ENCODE measurements at regions not wholly inside any gene's neighbourhood (a gene's known extent, or its start where the extent isn't known, plus 50 kb on each side); places are given as distances from the start of the nearest gene placed in this dataset.
A peak's percentile ranks its signal among the peaks of the same experiment; 100 is the strongest.
"Not testable (repeated sequence)": the region's sequence is repeated elsewhere in the genome, so short reads cannot be mapped to it uniquely, and the experiment has no call there.

- DNase-seq, result no peak
These were observed 405.4 kb upstream of the TECRL start for GRCh38 chr4:64814616-64815015.

- no peak for DNase-seq
These were observed 398.6 kb upstream of the TECRL start for GRCh38 chr4:64807821-64808220.

- no peak for DNase-seq
These were observed 390.5 kb upstream of the TECRL start for GRCh38 chr4:64799751-64800150.

DNA sequence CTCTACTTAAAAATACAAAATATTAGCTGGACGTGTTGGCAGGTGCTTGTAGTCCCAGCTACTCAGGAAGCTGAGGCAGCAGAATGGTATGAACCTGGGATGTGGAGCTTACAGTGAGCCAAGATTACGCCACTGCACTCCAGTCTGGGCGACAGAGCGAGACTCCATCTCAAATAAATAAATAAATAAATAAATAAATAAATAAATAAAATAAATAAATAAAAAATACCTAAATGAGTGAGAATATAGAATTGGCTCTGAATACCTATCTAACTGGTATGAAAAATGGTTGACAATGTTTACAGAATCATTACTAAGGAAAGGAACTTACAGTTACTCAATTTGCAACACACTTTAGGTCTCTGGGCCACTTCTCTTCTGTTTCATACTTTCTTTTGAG is 389.6 kb upstream of the TECRL start:
- DNase-seq, result not testable (repeated sequence)

DNA sequence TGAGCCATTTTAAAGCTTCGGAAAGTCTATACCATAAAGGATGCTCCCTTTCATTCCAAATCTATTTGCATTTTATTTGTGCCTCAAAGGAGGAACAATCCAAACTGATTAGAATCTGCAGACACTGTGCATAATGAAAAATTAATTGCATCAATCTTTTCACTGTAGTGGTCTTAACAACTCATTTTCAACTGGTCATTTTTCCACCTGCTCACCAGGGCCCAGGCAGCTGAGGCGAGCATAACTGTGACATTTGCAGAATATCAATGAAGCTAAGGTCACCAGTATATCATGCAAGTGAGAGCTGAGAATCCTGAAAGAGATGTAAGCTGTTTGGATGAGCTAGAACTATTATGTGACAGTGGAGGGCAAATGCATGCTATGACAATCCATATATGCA is 387.3 kb upstream of the TECRL start:
- no peak for DNase-seq

DNA sequence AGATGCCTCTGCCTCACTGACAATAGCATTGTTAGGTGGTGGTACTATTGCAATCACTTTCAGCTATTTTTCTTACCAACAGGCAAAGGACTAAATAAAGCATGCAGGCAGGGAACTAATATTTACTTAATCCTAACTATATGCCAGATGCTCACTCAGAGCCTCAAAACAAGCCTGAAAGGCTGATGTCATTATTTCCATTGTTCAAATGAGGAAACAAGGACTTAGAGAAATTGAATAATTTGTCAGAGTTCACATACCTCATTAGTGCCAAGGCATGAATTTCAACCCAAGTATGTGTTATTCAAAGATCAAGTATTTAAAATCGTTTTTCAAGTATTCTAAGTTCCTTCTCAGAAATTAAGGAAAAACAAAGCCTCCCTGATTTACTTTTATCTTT is 374.9 kb upstream of the TECRL start:
- DNase-seq, result no peak

DNA sequence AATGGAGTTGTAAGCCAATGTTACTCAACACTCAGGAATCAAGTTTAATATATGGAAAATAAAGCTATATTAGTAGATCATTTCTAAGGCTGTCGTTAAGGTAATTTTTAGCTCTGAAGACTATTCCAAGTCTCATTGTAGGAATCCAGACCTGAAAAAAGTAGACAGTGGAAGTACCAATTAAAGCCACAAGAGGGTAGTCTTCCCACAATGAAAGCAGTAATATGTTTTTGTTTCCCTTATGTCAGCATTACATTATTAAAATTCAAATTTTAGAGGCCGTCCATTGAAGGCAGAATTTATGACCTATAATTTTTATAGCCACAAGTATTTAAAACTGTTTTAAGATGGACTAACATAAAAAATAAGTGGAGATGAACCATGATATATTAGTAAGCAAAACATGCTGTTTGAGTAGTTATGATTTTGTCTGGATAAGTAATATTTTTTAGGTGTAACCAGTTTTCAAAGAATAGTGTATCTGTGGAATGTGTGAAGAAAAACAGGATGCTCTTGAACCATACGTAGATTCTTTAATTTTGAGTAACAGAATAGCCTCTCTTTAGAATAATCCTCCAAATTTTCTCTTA is 372.6 kb upstream of the TECRL start:
- peak; percentile 2 for DNase-seq

DNA sequence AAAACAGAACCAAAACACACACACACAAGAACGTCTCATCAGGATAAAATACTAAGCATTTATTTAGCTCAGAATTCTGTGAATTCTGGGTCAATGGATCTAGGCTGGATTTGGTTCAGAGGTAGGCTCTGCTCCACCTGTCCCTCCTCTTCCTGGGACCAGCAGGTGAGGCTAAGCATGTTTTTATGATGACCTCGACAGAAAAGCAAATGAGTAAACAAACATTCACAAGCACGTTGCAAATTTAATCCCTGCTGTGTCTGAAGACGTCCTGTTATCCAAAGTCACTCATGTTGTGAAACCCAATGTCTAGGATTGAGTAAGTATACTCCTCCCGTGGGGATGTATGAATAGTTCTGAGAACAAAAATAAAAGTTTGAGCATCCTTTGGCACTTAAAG is 371.4 kb upstream of the TECRL start:
- DNase-seq, result no peak

DNA sequence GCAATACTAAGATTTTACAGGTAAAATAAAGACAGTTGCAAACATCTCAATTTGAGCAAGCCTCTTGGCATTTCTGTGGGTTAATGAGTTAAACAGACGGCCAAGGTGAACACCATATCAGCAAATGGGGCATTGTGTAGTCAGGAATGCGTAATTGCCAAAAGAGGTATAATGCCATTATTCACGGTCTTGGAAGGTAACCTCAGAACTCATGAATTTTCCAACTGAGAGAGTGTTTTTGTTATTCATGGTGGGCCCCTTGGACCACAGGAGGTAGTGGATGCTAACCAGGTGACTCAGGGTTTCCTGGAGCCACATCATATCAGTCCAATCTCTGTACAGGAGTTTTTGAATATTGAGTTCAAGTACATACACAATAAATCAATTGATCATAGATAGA is 368.0 kb upstream of the TECRL start:
- DNase-seq, result no peak

DNA sequence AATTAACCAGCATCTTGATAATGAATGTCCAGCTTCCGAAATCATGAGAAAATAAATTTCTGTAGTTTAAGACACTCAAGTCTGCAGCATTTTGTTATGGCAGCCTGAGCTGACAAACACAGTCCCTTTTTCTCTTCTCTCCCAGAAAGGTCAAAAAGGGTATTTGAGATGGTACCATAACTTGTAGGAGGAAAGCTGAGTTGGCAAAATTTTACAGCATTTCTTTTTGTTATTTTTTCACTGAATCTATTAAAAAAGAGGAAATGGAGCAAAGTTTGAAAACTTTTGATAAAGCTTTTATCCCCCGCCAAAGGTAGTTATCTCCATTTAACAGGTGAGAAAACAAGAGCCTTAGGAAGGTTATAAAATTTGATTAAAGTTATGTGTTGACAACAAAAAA is 367.6 kb upstream of the TECRL start:
- no peak for DNase-seq

DNA sequence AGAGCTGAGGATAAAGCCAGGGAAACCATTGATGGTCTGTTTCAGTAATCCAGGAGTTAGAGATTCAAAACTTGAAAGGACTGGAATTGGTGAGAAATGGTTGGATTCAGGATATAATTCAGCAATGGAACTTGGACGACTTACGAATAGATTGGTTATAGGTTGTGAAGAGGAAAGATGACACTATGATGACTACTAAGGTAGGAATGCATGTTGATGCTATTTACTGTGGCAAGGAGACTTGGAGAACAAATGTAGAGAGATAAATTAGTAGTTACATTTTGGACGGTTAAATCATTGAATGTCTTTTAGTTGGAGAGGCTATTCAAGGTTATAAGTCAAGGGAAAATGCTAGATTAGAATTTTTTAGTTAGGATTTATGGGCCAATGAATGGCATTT is 365.4 kb upstream of the TECRL start:
- no peak for DNase-seq

- no peak for DNase-seq
These were observed 361.9 kb upstream of the TECRL start for GRCh38 chr4:64771149-64771548.

GRCh38 chr4:64767547-64767946 is 358.3 kb upstream of the TECRL start:
- no peak for DNase-seq

- no peak for DNase-seq
These were observed 357.3 kb upstream of the TECRL start for GRCh38 chr4:64766565-64766964.

DNA sequence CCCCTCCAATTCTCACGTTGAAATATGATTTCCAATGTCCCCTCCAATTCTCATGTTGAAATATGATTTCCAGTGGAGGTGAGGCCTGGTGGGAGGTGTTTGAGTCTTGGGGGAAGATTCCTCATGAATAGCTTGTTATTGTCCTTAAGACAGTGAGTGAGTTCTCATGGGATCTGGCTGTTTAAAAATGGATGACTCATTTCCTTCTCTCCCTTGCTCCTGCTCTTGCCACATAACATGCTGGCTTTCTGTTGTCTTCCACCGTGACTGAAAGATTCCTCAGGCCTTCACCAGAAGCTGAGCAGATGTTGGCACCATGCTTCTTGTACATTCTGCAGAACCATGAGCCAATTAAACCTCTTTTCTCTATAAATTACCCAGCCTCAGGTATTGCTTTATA is 346.8 kb upstream of the TECRL start:
- DNase-seq, result no peak

DNA sequence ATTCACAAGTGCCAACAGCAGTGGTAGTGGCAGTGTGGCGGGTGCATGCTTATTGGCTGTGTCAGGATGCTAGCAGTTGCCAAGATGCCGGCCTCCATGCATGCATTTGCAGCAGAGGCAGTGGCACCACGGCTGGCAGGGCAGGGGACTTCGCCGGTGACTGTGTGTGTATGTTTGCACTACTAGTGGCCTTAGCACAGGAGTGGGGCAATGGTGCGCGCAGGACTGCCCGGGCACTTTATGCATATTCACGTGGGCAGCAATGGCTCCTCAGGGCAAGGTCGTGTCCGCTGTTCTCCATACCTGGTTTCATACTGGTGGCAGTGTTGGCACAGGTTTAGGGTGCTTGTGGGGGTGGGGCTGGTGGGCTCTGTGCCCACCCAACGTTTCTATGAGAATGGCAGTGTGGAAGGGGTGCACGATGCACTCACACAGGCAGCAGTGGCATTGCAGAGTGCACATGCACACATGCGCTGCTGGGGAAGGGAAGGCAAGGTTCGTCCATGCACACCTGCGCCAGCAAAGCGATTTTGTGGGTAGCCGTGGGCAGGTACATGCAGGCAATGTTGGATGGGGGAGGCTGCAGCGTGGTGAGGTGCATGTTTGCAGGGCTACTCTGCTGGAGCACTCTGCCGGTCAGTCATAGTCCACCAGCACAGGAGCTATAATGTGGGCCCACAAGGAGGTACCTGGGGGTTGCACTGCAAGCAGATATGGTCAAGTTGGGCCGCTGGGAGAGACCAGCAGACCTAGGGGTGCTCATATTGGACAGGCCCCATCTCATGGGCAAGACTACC is 338.9 kb upstream of the TECRL start:
- no peak for DNase-seq

GRCh38 chr4:64738240-64738639 is 329.0 kb upstream of the TECRL start:
- no peak for DNase-seq

- not testable (repeated sequence) for DNase-seq
These were observed 328.5 kb upstream of the TECRL start for GRCh38 chr4:64737854-64738138.

- no peak for DNase-seq
These were observed 328.0 kb upstream of the TECRL start for GRCh38 chr4:64737026-64737853.

DNA sequence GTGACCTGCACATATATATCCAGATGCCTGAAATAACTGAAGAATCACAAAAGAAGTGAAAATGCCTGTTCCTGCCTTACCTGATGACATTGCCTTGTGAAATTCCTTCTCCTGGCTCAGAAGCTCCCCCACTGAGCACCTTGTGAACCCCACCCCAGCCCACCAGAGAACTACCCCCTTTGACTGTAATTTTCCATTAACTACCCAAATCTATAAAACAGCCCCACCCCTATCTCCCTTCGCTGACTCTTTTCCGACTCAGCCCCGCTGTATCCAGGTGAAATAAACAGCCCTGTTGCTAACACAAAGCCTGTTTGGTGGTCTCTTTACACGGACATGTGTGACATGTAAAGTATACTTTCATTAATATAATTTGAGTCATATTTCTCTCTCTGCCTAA is 320.3 kb upstream of the TECRL start:
- DNase-seq, result no peak

- DNase-seq, result no peak
These were observed 318.7 kb upstream of the TECRL start for GRCh38 chr4:64727960-64728359.

- DNase-seq, result not testable (repeated sequence)
These were observed 318.1 kb upstream of the TECRL start for GRCh38 chr4:64727391-64727790.

DNA sequence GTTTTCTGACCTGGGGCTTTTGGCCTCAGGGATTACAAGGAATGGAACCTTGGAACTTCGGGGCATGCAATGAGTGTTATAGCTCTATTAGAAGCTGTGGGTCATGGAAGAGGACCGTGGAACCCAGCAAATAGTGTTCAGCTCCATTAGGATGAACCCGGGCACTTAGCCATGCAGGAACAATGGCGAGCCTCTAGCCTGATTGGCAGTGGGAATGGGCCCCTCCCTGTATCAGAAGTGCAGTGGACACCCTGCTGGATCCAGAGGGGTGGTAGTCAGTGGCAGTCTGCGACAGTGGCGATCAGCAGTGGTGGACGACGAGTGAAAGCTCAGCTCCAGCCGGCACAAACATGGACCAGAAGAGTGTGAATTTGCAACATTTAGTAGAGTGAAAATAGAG is 315.4 kb upstream of the TECRL start:
- no peak for DNase-seq

- no peak for DNase-seq
These were observed 311.9 kb upstream of the TECRL start for GRCh38 chr4:64721106-64721505.

All from NCI-H226 (cell line).